ENCODE measurements at regions not wholly inside any gene's neighbourhood (a gene's known extent, or its start where the extent isn't known, plus 50 kb on each side); places are given as distances from the start of the nearest gene placed in this dataset.

- no peak for TF ChIP-seq POLR2AphosphoS5 (IDR thresholded peaks at IDR 0.05; ENCODE audit: low read depth, low read length)
- TF ChIP-seq POU2F2 (IDR thresholded peaks at IDR 0.05; ENCODE audit: low read depth, low read length): no peak
These were observed 119.5 kb upstream of the NCAM1 start for GRCh38 chr11:112841729-112842128.

All from GM12891 (cell line).